Liver (tissue), 8 donors: ENCODE measurements at regions not wholly inside any gene's neighbourhood (a gene's known extent, or its start where the extent isn't known, plus 50 kb on each side); places are given as distances from the start of the nearest gene placed in this dataset.

ENCODE experiments used
- DNase-seq: peaks from one replicate; pipeline ENCODE4 v3.0.0-alpha.2; 2017; ENCODE audit warnings: low spot score
- H3K27ac ChIP-seq, 2 donors: one replicate each; pipeline ENCODE4 v1.7.0; 2013; ENCODE audit warnings: inconsistent platforms in 2 of 2, low read length in 2 of 2, control low read depth in 1 of 2, low read depth in 1 of 2, mild to moderate bottlenecking in 1 of 2
- H3K27me3 ChIP-seq, 4 donors: one replicate each; pipeline versions ENCODE4 v1.6.1 to v1.7.0; 2013; ENCODE audit warnings: low read length in 3 of 4, inconsistent platforms in 1 of 4, mild to moderate bottlenecking in 1 of 4, moderate library complexity in 1 of 4; ENCODE audit not compliant: control insufficient read depth in 4 of 4, insufficient read depth in 4 of 4
- H3K36me3 ChIP-seq, 4 donors: one replicate each; pipeline versions ENCODE4 v1.6.1 to v1.7.0; 2013; ENCODE audit warnings: low read length in 3 of 4, mild to moderate bottlenecking in 3 of 4, low read depth in 1 of 4, moderate library complexity in 1 of 4; ENCODE audit not compliant: control insufficient read depth in 4 of 4, insufficient read depth in 3 of 4
- H3K4me1 ChIP-seq, 4 donors: one replicate each; pipeline versions ENCODE4 v1.6.1 to v1.7.0; 2013; ENCODE audit warnings: low read length in 3 of 4, mild to moderate bottlenecking in 3 of 4, moderate library complexity in 1 of 4; ENCODE audit not compliant: control insufficient read depth in 4 of 4, insufficient read depth in 4 of 4
- H3K4me3 ChIP-seq, 3 donors: one replicate each; pipeline versions ENCODE4 v1.6.1 to v1.7.0; 2013; ENCODE audit warnings: low read length in 3 of 3, control low read depth in 1 of 3, low read depth in 1 of 3, mild to moderate bottlenecking in 1 of 3
- H3K9ac ChIP-seq, 2 donors: one replicate each; pipeline ENCODE4 v1.7.0; 2013; ENCODE audit warnings: low read length in 2 of 2, mild to moderate bottlenecking in 2 of 2, moderate library complexity in 2 of 2, control low read depth in 1 of 2, low read depth in 1 of 2
- H3K9me3 ChIP-seq, 4 donors: one replicate each; pipeline versions ENCODE4 v1.6.1 to v1.7.0; 2013; ENCODE audit warnings: low read length in 3 of 4; ENCODE audit not compliant: control insufficient read depth in 4 of 4
- ATF3 ChIP-seq: IDR thresholded peaks from 2 replicates; pipeline ENCODE4 v1.6.1; 2016; ENCODE audit warnings: antibody characterized with exemption
- CTCF ChIP-seq: fragments of 150-350 bp; IDR thresholded peaks from 2 replicates; pipeline ENCODE4 v1.5.1; 2017; ENCODE audit warnings: improper control_type of control experiment, low read depth, low read length; ENCODE audit not compliant: missing input control
- EGR1 ChIP-seq, 2 donors: IDR thresholded peaks; 2 replicates each; pipeline ENCODE4 v1.6.1; 2016 to 2018; ENCODE audit warnings: antibody characterized with exemption in 2 of 2, low read depth in 2 of 2
- FOXA1 ChIP-seq: IDR thresholded peaks from 2 replicates; pipeline ENCODE4 v1.6.1; 2016; ENCODE audit warnings: antibody characterized with exemption
- FOXA2 ChIP-seq: IDR thresholded peaks from 2 replicates; pipeline ENCODE4 v1.6.1; 2016; ENCODE audit warnings: antibody characterized with exemption
- GABPA ChIP-seq, 2 donors: IDR thresholded peaks in 1 of 2; conservative IDR thresholded peaks in 1 of 2; 2 replicates each; pipeline ENCODE4 v1.6.1; 2016; ENCODE audit warnings: antibody characterized with exemption in 2 of 2, mild to moderate bottlenecking in 1 of 2, moderate library complexity in 1 of 2
- HNF4A ChIP-seq, 2 donors: conservative IDR thresholded peaks; 2 replicates each; pipeline ENCODE4 v1.6.1; 2016; ENCODE audit warnings: antibody characterized with exemption in 2 of 2, mild to moderate bottlenecking in 2 of 2
- HNF4G ChIP-seq: IDR thresholded peaks from 2 replicates; pipeline ENCODE4 v1.6.1; 2016; ENCODE audit warnings: antibody characterized with exemption
- JUND ChIP-seq, 2 donors: IDR thresholded peaks; 2 replicates each; pipeline ENCODE4 v1.6.1; 2016; ENCODE audit warnings: antibody characterized with exemption in 2 of 2
- MAX ChIP-seq: IDR thresholded peaks from 2 replicates; pipeline ENCODE4 v1.6.1; 2016; ENCODE audit warnings: antibody characterized with exemption
- NR2F2 ChIP-seq: IDR thresholded peaks from 2 replicates; pipeline ENCODE4 v1.6.1; 2016; ENCODE audit warnings: antibody characterized with exemption
- RAD21 ChIP-seq, 2 donors: IDR thresholded peaks; 2 replicates each; pipeline ENCODE4 v1.6.1; 2016; ENCODE audit warnings: antibody characterized with exemption in 2 of 2, mild to moderate bottlenecking in 2 of 2
- RXRA ChIP-seq, 2 donors: IDR thresholded peaks; 2 replicates each; pipeline ENCODE4 v1.6.1; 2017 to 2018; ENCODE audit warnings: antibody characterized with exemption in 2 of 2, mild to moderate bottlenecking in 1 of 2
- SP1 ChIP-seq: IDR thresholded peaks from 2 replicates; pipeline ENCODE4 v1.6.1; 2018; ENCODE audit warnings: antibody characterized with exemption, mild to moderate bottlenecking
- TAF1 ChIP-seq: conservative IDR thresholded peaks from 2 replicates; pipeline ENCODE4 v1.6.1; 2016; ENCODE audit warnings: antibody characterized with exemption, mild to moderate bottlenecking
- YY1 ChIP-seq: IDR thresholded peaks from 2 replicates; pipeline ENCODE4 v1.6.1; 2016; ENCODE audit warnings: antibody characterized with exemption, mild to moderate bottlenecking
- ZBTB33 ChIP-seq: IDR thresholded peaks from 2 replicates; pipeline ENCODE4 v1.6.1; 2016; ENCODE audit warnings: antibody characterized with exemption
- WGBS: extraction: QIAGEN DNeasy Blood & Tissue Kit; methylation state at CpG from one replicate; pipeline ENCODE4 v1.1.7; 2013; 5-methylcytosine and 5-hydroxymethylcytosine counted together
- donor health status: healthy.
- donor health status: healthy.
- donor health status: healthy.
- donor health status: healthy.
- donor health status: healthy.

- no peak for TF ChIP-seq JUND (IDR thresholded peaks at IDR 0.05)
- TF ChIP-seq HNF4G, result no peak
- no peak for TF ChIP-seq RAD21 (IDR thresholded peaks at IDR 0.05)
- no peak for TF ChIP-seq MAX
- no peak for TF ChIP-seq NR2F2
- no peak for TF ChIP-seq GABPA (IDR thresholded peaks at IDR 0.05 in 1 of 2, conservative IDR thresholded peaks at IDR 0.05 in 1 of 2)
These were observed 1607.0 kb downstream of the RPA4 start (continued) for GRCh38 chrX:98490670-98491069.

- TF ChIP-seq FOXA1, result no peak
- no peak for TF ChIP-seq NR2F2
- no peak for TF ChIP-seq GABPA (IDR thresholded peaks at IDR 0.05 in 1 of 2, conservative IDR thresholded peaks at IDR 0.05 in 1 of 2)
- TF ChIP-seq YY1, result no peak
- no peak for TF ChIP-seq CTCF
- no peak for TF ChIP-seq HNF4G
- TF ChIP-seq ZBTB33, result no peak
- no peak for TF ChIP-seq TAF1
- TF ChIP-seq RXRA (IDR thresholded peaks at IDR 0.05), result no peak
- TF ChIP-seq JUND (IDR thresholded peaks at IDR 0.05), result no peak
- no peak for TF ChIP-seq SP1
- TF ChIP-seq RAD21 (IDR thresholded peaks at IDR 0.05), result no peak
- no peak for TF ChIP-seq EGR1 (IDR thresholded peaks at IDR 0.05; ENCODE audit: low read depth in 2 of 2)
- TF ChIP-seq HNF4A (conservative IDR thresholded peaks at IDR 0.05), result no peak
- Histone ChIP-seq H3K27ac (no peak overlapping the region), H3K36me3 (no peaks in the 10 kb centered on the region), H3K9me3 (no peaks in the 10 kb centered on the region), H3K27me3 (no peaks in the 10 kb centered on the region), H3K4me3 (no peak overlapping the region), H3K9ac (no peak overlapping the region), H3K4me1 (no peaks in the 10 kb centered on the region)
- no peak for DNase-seq
- WGBS, result 51% methylated on average over 2 of the region's 2 CpGs
These were observed 1617.7 kb downstream of the RPA4 start for GRCh38 chrX:98501426-98501825.

- H3K36me3 ChIP-seq, result no peaks in the 10 kb centered on the region
- H3K4me1 ChIP-seq, result no peaks in the 10 kb centered on the region
- no peaks in the 10 kb centered on the region for H3K9me3 ChIP-seq
- no peak for TF ChIP-seq YY1
- no peak for TF ChIP-seq ZBTB33
- no peak for TF ChIP-seq NR2F2
- no peak for TF ChIP-seq MAX
- no peak for TF ChIP-seq EGR1 (IDR thresholded peaks at IDR 0.05; ENCODE audit: low read depth in 2 of 2)
- no peak for TF ChIP-seq GABPA (IDR thresholded peaks at IDR 0.05 in 1 of 2, conservative IDR thresholded peaks at IDR 0.05 in 1 of 2)
- TF ChIP-seq ATF3, result no peak
- no peak for TF ChIP-seq TAF1
- no peak for TF ChIP-seq FOXA1
- no peak for TF ChIP-seq RAD21 (IDR thresholded peaks at IDR 0.05)
- no peak for TF ChIP-seq JUND (IDR thresholded peaks at IDR 0.05)
- no peak for TF ChIP-seq FOXA2
- H3K9ac ChIP-seq, result no peak overlapping the region
- H3K27ac ChIP-seq, result no peak overlapping the region
- 74% methylated on average over 1 of the region's 1 CpG for WGBS
- H3K4me3 ChIP-seq, result no peak overlapping the region
- H3K27me3 ChIP-seq, result no peaks in the 10 kb centered on the region
- DNase-seq, result no peak
These were observed 1623.2 kb downstream of the RPA4 start for GRCh38 chrX:98506907-98507306.
